GM21786 (cell line): ENCODE measurements at regions not wholly inside any gene's neighbourhood (a gene's known extent, or its start where the extent isn't known, plus 50 kb on each side); places are given as distances from the start of the nearest gene placed in this dataset.
A peak's percentile ranks its signal among the peaks of the same experiment; 100 is the strongest.

Experiments used
- ATAC-seq: cut with Tn5 transposase; IDR thresholded peaks from one replicate; pipeline ENCODE4 v1.9.1; 2021; ENCODE audit not compliant: unreplicated experiment

GRCh38 chr12:45666816-45667215, 62.7 kb upstream of the ARID2 start:
- ATAC-seq, result no peak

- ATAC-seq, result no peak
Measured at GRCh38 chr12:45667761-45668160, 61.7 kb upstream of the ARID2 start.

- peak; percentile 14 for ATAC-seq
Measured at GRCh38 chr12:45668641-45669040, 60.9 kb upstream of the ARID2 start.

- ATAC-seq, result peak; percentile 83
Measured at GRCh38 chr12:45669093-45669492, 60.4 kb upstream of the ARID2 start.

- ATAC-seq, result no peak
Measured at GRCh38 chr12:45669792-45670191, 59.7 kb upstream of the ARID2 start.

- peak; percentile 48 for ATAC-seq
Measured at GRCh38 chr12:45670346-45671065, 59.0 kb upstream of the ARID2 start.

GRCh38 chr12:45671254-45671653, 58.3 kb upstream of the ARID2 start:
- no peak for ATAC-seq

GRCh38 chr12:45674181-45674977, 55.1 kb upstream of the ARID2 start:
- no peak for ATAC-seq

GRCh38 chr12:45675534-45675933, 54.0 kb upstream of the ARID2 start:
- ATAC-seq, result no peak
